ENCODE measurements at regions not wholly inside any gene's neighbourhood (a gene's known extent, or its start where the extent isn't known, plus 50 kb on each side); places are given as distances from the start of the nearest gene placed in this dataset.

DNA sequence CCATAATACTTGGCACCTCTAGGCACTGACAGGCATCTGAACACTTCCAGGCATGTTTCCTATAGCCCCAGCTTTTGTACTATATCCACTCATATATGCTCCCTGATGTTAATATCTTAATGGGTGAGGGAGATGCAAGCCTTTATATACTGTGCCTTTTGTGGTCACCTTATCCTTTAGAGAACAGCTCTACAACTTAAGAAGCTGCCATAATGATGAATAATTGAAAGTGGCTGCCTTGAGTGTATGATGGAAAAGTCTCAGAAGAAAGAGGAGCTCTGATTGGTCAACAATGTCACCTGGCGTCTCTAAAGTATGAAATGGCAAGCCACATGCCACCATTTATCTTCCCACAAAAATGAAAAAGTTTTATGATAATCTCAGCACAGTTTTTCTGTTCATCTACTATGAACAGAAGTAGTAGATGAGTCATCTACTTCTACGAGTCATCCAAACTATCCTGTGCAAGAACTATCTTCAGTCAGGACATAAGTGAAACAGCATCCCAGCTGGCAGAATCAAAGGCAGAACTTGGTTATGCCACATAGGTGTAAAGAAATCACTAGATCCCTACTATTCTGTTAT is 997.9 kb upstream of the CELF4 start:
- Histone ChIP-seq H2AFZ (ENCODE audit: low read length) (no peak overlapping the region), H3K36me3 (ENCODE audit: control insufficient read depth in 2 of 4, insufficient read depth in 4 of 4, low read length in 3 of 4) (no peaks in the 10 kb centered on the region), H4K5ac (ENCODE audit: insufficient read length, low read depth, low read length) (no peak overlapping the region), H3K23me2 (ENCODE audit: low read depth, low read length) (no peaks in the 10 kb centered on the region; the same call in 1 of the 2 replicates), H3K56ac (replicated peaks; ENCODE audit: insufficient read length, low read depth, low read length) (no peak overlapping the region), H3K23ac (ENCODE audit: insufficient read length) (no peak overlapping the region), H2AK5ac (ENCODE audit: low read depth, low read length) (no peak overlapping the region), H4K8ac (ENCODE audit: extremely low read depth, insufficient read depth, low read length) (no peak overlapping the region), H4K20me1 (replicated peaks in 1 of 2; ENCODE audit: control insufficient read depth in 1 of 2, insufficient read depth in 2 of 2, low read length in 2 of 2) (no peaks in the 10 kb centered on the region), H3K4me2 (ENCODE audit: insufficient read depth in 1 of 2, low read depth in 2 of 2, low read length in 2 of 2) (no peak overlapping the region), H3K14ac (ENCODE audit: insufficient read length) (no peak overlapping the region), H2BK12ac (ENCODE audit: low read depth, low read length) (no peak overlapping the region), H2BK20ac (ENCODE audit: low read length) (no peak overlapping the region), H4K91ac (replicated peaks; ENCODE audit: insufficient read length, low read length) (no peak overlapping the region), H3K27me3 (replicated peaks in 1 of 4; ENCODE audit: control insufficient read depth in 3 of 4, extremely low read depth in 1 of 4, insufficient read depth in 3 of 4, low read length in 3 of 4) (no peaks in the 10 kb centered on the region), H2BK5ac (ENCODE audit: low read depth, low read length) (no peak overlapping the region), H3K4me3 (ENCODE audit: extremely low read depth in 1 of 4, insufficient read depth in 2 of 4, low read depth in 3 of 4, low read length in 4 of 4) (no peak overlapping the region), H3K27ac (ENCODE audit: low read depth, low read length) (no peak overlapping the region), H2BK15ac (ENCODE audit: low read length) (no peak overlapping the region), H3K79me2 (ENCODE audit: control insufficient read depth in 1 of 2, insufficient read depth in 2 of 2, low read length in 2 of 2) (no peaks in the 10 kb centered on the region), H3K18ac (ENCODE audit: extremely low read depth, low read length) (no peak overlapping the region), H3K4me1 (replicated peaks in 1 of 4; ENCODE audit: control insufficient read depth in 3 of 4, insufficient read depth in 4 of 4, low read length in 3 of 4) (no peaks in the 10 kb centered on the region), H3K79me1 (ENCODE audit: low read depth, low read length) (no peaks in the 10 kb centered on the region), H3K9ac (replicated peaks in 1 of 4; ENCODE audit: extremely low read depth in 1 of 4, low read depth in 3 of 4, low read length in 3 of 4) (no peak overlapping the region), H3K9me3 (ENCODE audit: insufficient read depth in 2 of 2, low read depth in 1 of 2, low read length in 1 of 2) (peaks cover 0 to 4% of the 10 kb centered on the region in 2 experiments; a peak in 1 of 4 replicates), H2BK120ac (replicated peaks; ENCODE audit: low read depth, low read length) (no peak overlapping the region), H3K4ac (replicated peaks; ENCODE audit: insufficient read length, low read depth, low read length) (no peak overlapping the region)
- FAIRE-seq (no peak), DNase-seq (ENCODE audit: low read depth in 1 of 2, low spot score in 2 of 2) (no peak)
- 86% methylated on average over 2 of the region's 2 CpGs; no CpG with 5 or more reads in 1 of the 2 experiments for WGBS, 2 experiments (ENCODE audit: extremely low coverage in 1 of 2, insufficient coverage in 1 of 2, insufficient read length in 1 of 2, insufficient replicate concordance in 2 of 2, low coverage in 1 of 2, low lambda C conversion rate in 2 of 2, missing lambda C conversion rate in 1 of 2)
- CTCF ChIA-PET (ENCODE audit: partially characterized antibody) = no interaction called here
- POLR2A ChIA-PET (ENCODE audit: partially characterized antibody) = interaction anchor here (0.5 kb wide), 1 partner anchor 39 kb away, joined by 4 read pairs; no protein-coding TSS in a partner anchor
- TF ChIP-seq RBBP5 (IDR thresholded peaks at IDR 0.05; ENCODE audit: borderline replicate concordance, low read depth, low read length) (no peak), FOSL1 (IDR thresholded peaks at IDR 0.05; ENCODE audit: insufficient read depth, low read depth, low read length) (no peak), EP300 (IDR thresholded peaks at IDR 0.05; ENCODE audit: borderline replicate concordance in 1 of 2, low read depth in 2 of 2, low read length in 2 of 2) (no peak), RFX5 (IDR thresholded peaks at IDR 0.05; ENCODE audit: borderline replicate concordance, low read depth, low read length) (no peak), SP2 (IDR thresholded peaks at IDR 0.05; ENCODE audit: low read length) (no peak), CREB1 (IDR thresholded peaks at IDR 0.05) (no peak), GABPA (IDR thresholded peaks at IDR 0.05; ENCODE audit: borderline replicate concordance, insufficient read depth, low read length) (no peak), GTF2F1 (IDR thresholded peaks at IDR 0.05; ENCODE audit: borderline replicate concordance, low read depth, low read length) (no peak), TCF12 (IDR thresholded peaks at IDR 0.05; ENCODE audit: low read depth, low read length) (no peak), CTBP2 (IDR thresholded peaks at IDR 0.05; ENCODE audit: borderline replicate concordance, insufficient read depth, insufficient read length, low read length) (no peak), KDM4A (IDR thresholded peaks at IDR 0.05; ENCODE audit: low read depth, low read length, severe bottlenecking) (no peak), TEAD4 (IDR thresholded peaks at IDR 0.05; ENCODE audit: low read depth, low read length) (no peak), RNF2 (IDR thresholded peaks at IDR 0.05; ENCODE audit: borderline replicate concordance, low read depth, low read length, missing control alignments, poor library complexity, severe bottlenecking) (no peak), KDM1A (IDR thresholded peaks at IDR 0.05; ENCODE audit: borderline replicate concordance, low read length) (no peak)

Measured in H1 (cell line).